BJ (cell line): ENCODE measurements at regions not wholly inside any gene's neighbourhood (a gene's known extent, or its start where the extent isn't known, plus 50 kb on each side); places are given as distances from the start of the nearest gene placed in this dataset.

Source experiments
- CTCF ChIA-PET: fragments of 350-600 bp; formaldehyde crosslinking; extraction: SDS; loops from one replicate; lab custom pipeline; 2021; ENCODE audit warnings: antibody characterized with exemption, inconsistent platforms; lab: Yijun Ruan, JAX
- POLR2A ChIA-PET: fragments of 300-600 bp; sonication (Branson Sonifier 250); formaldehyde crosslinking; extraction: SDS; loops from one replicate; lab custom pipeline; 2021; ENCODE audit warnings: antibody characterized with exemption; lab: Charles Lee
- DNase-seq: peaks from one replicate; pipeline ENCODE4 v3.0.0-alpha.2; 2011; ENCODE audit warnings: low read depth
- H3K27me3 ChIP-seq: 2 replicates; pipeline ENCODE4 v1.6.0; 2011; ENCODE audit warnings: low read length; ENCODE audit not compliant: control insufficient read depth, insufficient read depth
- H3K36me3 ChIP-seq: 2 replicates; pipeline ENCODE4 v1.5.1; 2011; ENCODE audit warnings: low read length; ENCODE audit not compliant: control insufficient read depth, insufficient read depth
- H3K4me3 ChIP-seq: 2 replicates; pipeline ENCODE4 v1.5.1; 2011; ENCODE audit warnings: low read depth, mild to moderate bottlenecking, control low read depth, low read length
- CTCF ChIP-seq: IDR thresholded peaks from 2 replicates; pipeline ENCODE4 v1.5.1; 2011; ENCODE audit warnings: low read depth, mild to moderate bottlenecking, control low read depth, inconsistent platforms, low read length, moderate library complexity; ENCODE audit not compliant: insufficient read depth

GRCh38 chr21:33121715-33122475 is 52.0 kb downstream of the OLIG1 start:
- peaks cover 4% of the 10 kb centered on the region; the same call in 1 of the 2 replicates for H3K27me3 ChIP-seq
- DNase-seq = no peak
- TF ChIP-seq CTCF = no peak
- no peak overlapping the region for H3K4me3 ChIP-seq
- ChIA-PET CTCF (interaction anchor here (0.9 to 1.0 kb wide), 2 partner anchors 88 to 182 kb away, joined by 3 to 4 read pairs; no protein-coding TSS in a partner anchor), POLR2A (no interaction called here)
- no peaks in the 10 kb centered on the region for H3K36me3 ChIP-seq

GRCh38 chr21:33122507-33122906 is 52.6 kb downstream of the OLIG1 start:
- Histone ChIP-seq H3K36me3 (no peaks in the 10 kb centered on the region), H3K27me3 (peaks cover 4% of the 10 kb centered on the region; the same call in 1 of the 2 replicates), H3K4me3 (no peak overlapping the region)
- TF ChIP-seq CTCF = no peak
- ChIA-PET POLR2A (no interaction called here), CTCF (interaction anchor here (0.9 to 1.0 kb wide), 2 partner anchors 88 to 182 kb away, joined by 3 to 4 read pairs; no protein-coding TSS in a partner anchor)
- DNase-seq = no peak

- no peaks in the 10 kb centered on the region for H3K36me3 ChIP-seq
- no peak for DNase-seq
- ChIA-PET CTCF (interaction anchor here (2.5 kb wide), 1 partner anchor 129 kb away, joined by 6 read pairs; no protein-coding TSS in a partner anchor), POLR2A (no interaction called here)
- no peak overlapping the region for H3K4me3 ChIP-seq
- no peak for TF ChIP-seq CTCF
- H3K27me3 ChIP-seq = peaks cover 2% of the 10 kb centered on the region; the same call in 1 of the 2 replicates
Observed at GRCh38 chr21:33123374-33124123, 53.6 kb downstream of the OLIG1 start.

GRCh38 chr21:33124889-33125288 is 54.9 kb downstream of the OLIG1 start:
- Histone ChIP-seq H3K4me3 (no peak overlapping the region), H3K27me3 (peaks cover 2% of the 10 kb centered on the region; the same call in 1 of the 2 replicates), H3K36me3 (no peaks in the 10 kb centered on the region)
- no peak for DNase-seq
- no peak for TF ChIP-seq CTCF
- ChIA-PET CTCF (interaction anchor here (0.5 to 2.5 kb wide), 4 partner anchors 130 to 482 kb away, joined by 3 to 6 read pairs (median 4); no protein-coding TSS in a partner anchor), POLR2A (no interaction called here)
